Nephron (organoid): ENCODE measurements at regions not wholly inside any gene's neighbourhood (a gene's known extent, or its start where the extent isn't known, plus 50 kb on each side); places are given as distances from the start of the nearest gene placed in this dataset.
A peak's percentile ranks its signal among the peaks of the same experiment; 100 is the strongest.

Experiments
- H3K27ac Mint-ChIP-seq, 3 experiments: 2 replicates each; pipeline ENCODE4 v1.8.0; 2020; ENCODE audit warnings: mixed read lengths in 3 of 3, mild to moderate bottlenecking in 2 of 3, moderate library complexity in 1 of 3
- H3K27me3 Mint-ChIP-seq: 2 replicates; pipeline ENCODE4 v1.8.0; 2021; ENCODE audit warnings: low read depth, mild to moderate bottlenecking, moderate library complexity, mixed read lengths
- H3K36me3 Mint-ChIP-seq: 2 replicates; pipeline ENCODE4 v1.8.0; 2020; ENCODE audit warnings: low read depth, mixed read lengths
- H3K4me1 Mint-ChIP-seq: 2 replicates; pipeline ENCODE4 v1.8.0; 2020; ENCODE audit warnings: mixed read lengths
- H3K4me3 Mint-ChIP-seq, 3 experiments: 2 replicates each; pipeline ENCODE4 v1.8.0; 2020; ENCODE audit warnings: mild to moderate bottlenecking in 3 of 3, mixed read lengths in 3 of 3, moderate library complexity in 2 of 3
- H3K9me3 Mint-ChIP-seq: 2 replicates; pipeline ENCODE4 v1.8.0; 2020; ENCODE audit warnings: mixed read lengths
- CTCF ChIP-seq, 3 experiments: fragments of 200-600 bp; sonication (generic); IDR thresholded peaks; one replicate each; pipeline ENCODE4 v1.5.0; 2021; ENCODE audit warnings: antibody characterized with exemption in 3 of 3; ENCODE audit not compliant: unreplicated experiment in 3 of 3

DNA sequence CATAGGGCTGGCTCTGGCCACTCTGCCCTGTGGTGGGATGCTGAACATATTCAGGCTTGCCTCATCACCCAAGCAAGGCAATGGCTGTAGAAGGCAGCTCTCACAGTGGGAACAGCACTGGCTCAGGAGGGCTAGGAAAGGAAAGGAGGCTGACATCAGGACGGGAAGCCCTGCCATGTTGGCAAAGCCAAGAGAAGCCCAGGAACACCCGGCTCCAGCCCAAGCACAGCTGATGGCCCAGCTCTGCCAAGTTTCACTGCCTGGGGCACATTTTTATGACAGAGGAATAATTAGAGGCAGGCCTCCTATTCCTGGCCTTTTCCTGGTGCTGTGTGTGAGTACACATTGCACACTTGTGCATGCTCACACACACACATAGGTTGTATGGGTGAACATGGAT, 163.6 kb upstream of the SMIM23 start:
- Mint-ChIP-seq H3K9me3 (no peaks in the 10 kb centered on the region), H3K36me3 (no peaks in the 10 kb centered on the region), H3K4me1 (peaks cover 16% of the 10 kb centered on the region), H3K27me3 (peaks cover 49% of the 10 kb centered on the region), H3K4me3 (no peak overlapping the region), H3K27ac (peak overlapping the region in 2 of 3 experiments; percentile 22 to 36)
- no peak for TF ChIP-seq CTCF (IDR thresholded peaks at IDR 0.05; ENCODE audit: unreplicated experiment in 3 of 3)

- Mint-ChIP-seq H3K36me3 (no peaks in the 10 kb centered on the region), H3K4me3 (no peak overlapping the region), H3K9me3 (no peaks in the 10 kb centered on the region), H3K27me3 (peaks cover 50% of the 10 kb centered on the region), H3K27ac (peak overlapping the region; percentile 36 to 94 (median 57)), H3K4me1 (peaks cover 11% of the 10 kb centered on the region)
- no peak for TF ChIP-seq CTCF (IDR thresholded peaks at IDR 0.05; ENCODE audit: unreplicated experiment in 3 of 3)
Measured at GRCh38 chr5:171623107-171623506, 162.5 kb upstream of the SMIM23 start.

- TF ChIP-seq CTCF (IDR thresholded peaks at IDR 0.05; ENCODE audit: unreplicated experiment in 3 of 3) = no peak
Measured at GRCh38 chr5:171623551-171624097, 162.0 kb upstream of the SMIM23 start.

DNA sequence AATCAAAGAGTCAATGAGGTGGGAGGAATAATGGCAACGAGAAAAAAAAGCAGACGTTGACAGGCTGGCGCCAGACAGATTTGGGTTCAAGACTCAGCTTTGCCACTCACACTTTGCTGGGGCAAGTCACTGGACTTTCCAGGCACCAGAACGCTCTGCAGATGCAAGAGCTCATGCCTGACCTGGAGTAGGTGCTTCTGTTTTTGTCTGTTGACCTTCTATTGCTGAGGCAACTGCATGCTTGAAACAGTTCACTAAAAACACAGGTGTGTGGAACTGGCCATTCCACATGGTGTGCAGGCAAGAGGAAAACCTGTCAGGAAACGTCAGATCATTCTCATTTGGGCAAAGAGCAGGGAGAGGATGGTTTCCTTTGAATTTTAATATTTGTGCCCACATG, 161.2 kb upstream of the SMIM23 start:
- Mint-ChIP-seq H3K27ac (peak overlapping the region; percentile 36 to 94 (median 57)), H3K27me3 (peaks cover 60% of the 10 kb centered on the region)

More at GRCh38 chr5:171623551-171624097, 162.0 kb upstream of the SMIM23 start:
- Mint-ChIP-seq H3K4me1 (peaks cover 15% of the 10 kb centered on the region), H3K27me3 (peaks cover 55% of the 10 kb centered on the region), H3K36me3 (no peaks in the 10 kb centered on the region), H3K4me3 (no peak overlapping the region), H3K27ac (peak overlapping the region; percentile 36 to 94 (median 57)), H3K9me3 (no peaks in the 10 kb centered on the region)

GRCh38 chr5:171625646-171626045, 160.0 kb upstream of the SMIM23 start:
- peaks cover 26% of the 10 kb centered on the region for H3K4me1 Mint-ChIP-seq

More for the DNA sequence above, 161.2 kb upstream of the SMIM23 start:
- Mint-ChIP-seq H3K4me3 (no peak overlapping the region), H3K9me3 (no peaks in the 10 kb centered on the region), H3K4me1 (peaks cover 15% of the 10 kb centered on the region), H3K36me3 (no peaks in the 10 kb centered on the region)
- no peak for TF ChIP-seq CTCF (IDR thresholded peaks at IDR 0.05; ENCODE audit: unreplicated experiment in 3 of 3)

More at GRCh38 chr5:171625646-171626045, 160.0 kb upstream of the SMIM23 start:
- no peak for TF ChIP-seq CTCF (IDR thresholded peaks at IDR 0.05; ENCODE audit: unreplicated experiment in 3 of 3)
- Mint-ChIP-seq H3K36me3 (no peaks in the 10 kb centered on the region), H3K4me3 (no peak overlapping the region), H3K27me3 (peaks cover 69% of the 10 kb centered on the region), H3K9me3 (no peaks in the 10 kb centered on the region), H3K27ac (no peak overlapping the region)
